ENCODE measurements at regions not wholly inside any gene's neighbourhood (a gene's known extent, or its start where the extent isn't known, plus 50 kb on each side); places are given as distances from the start of the nearest gene placed in this dataset.
"Not testable (repeated sequence)": the region's sequence is repeated elsewhere in the genome, so short reads cannot be mapped to it uniquely, and the experiment has no call there.

GRCh38 chr2:111315188-111315917, 194.6 kb downstream of the BCL2L11 start:
- DNase-seq (ENCODE audit: low read depth in 1 of 2, low spot score in 1 of 2): not testable (repeated sequence)

- DNase-seq (ENCODE audit: low read depth in 1 of 2, low spot score in 1 of 2): not testable (repeated sequence)
Measured at GRCh38 chr2:111316221-111316741, 195.6 kb downstream of the BCL2L11 start.

GRCh38 chr2:111316881-111317549, 196.3 kb downstream of the BCL2L11 start:
- DNase-seq (ENCODE audit: low read depth in 1 of 2, low spot score in 1 of 2): not testable (repeated sequence)

GRCh38 chr2:111319552-111319951, 198.8 kb downstream of the BCL2L11 start:
- not testable (repeated sequence) for DNase-seq (ENCODE audit: low read depth in 1 of 2, low spot score in 1 of 2)

- not testable (repeated sequence) for DNase-seq (ENCODE audit: low read depth in 1 of 2, low spot score in 1 of 2)
Measured at GRCh38 chr2:111320264-111320663, 199.6 kb downstream of the BCL2L11 start.

- DNase-seq (ENCODE audit: low read depth in 1 of 2, low spot score in 1 of 2): not testable (repeated sequence)
Measured at GRCh38 chr2:111320965-111321364, 200.3 kb downstream of the BCL2L11 start.

GRCh38 chr2:111323384-111323783, 202.7 kb downstream of the BCL2L11 start:
- not testable (repeated sequence) for DNase-seq (ENCODE audit: low read depth in 1 of 2, low spot score in 1 of 2)

GRCh38 chr2:111327726-111328125, 207.0 kb downstream of the BCL2L11 start:
- not testable (repeated sequence) for DNase-seq (ENCODE audit: low read depth in 1 of 2, low spot score in 1 of 2)

- DNase-seq (ENCODE audit: low read depth in 1 of 2, low spot score in 1 of 2): not testable (repeated sequence)
Measured at GRCh38 chr2:111329309-111329708, 208.6 kb downstream of the BCL2L11 start.

- DNase-seq (ENCODE audit: low read depth in 1 of 2, low spot score in 1 of 2): not testable (repeated sequence)
Measured at GRCh38 chr2:111331099-111331724, 210.5 kb downstream of the BCL2L11 start.

- not testable (repeated sequence) for DNase-seq (ENCODE audit: low read depth in 1 of 2, low spot score in 1 of 2)
Measured at GRCh38 chr2:111335220-111335907, 214.7 kb downstream of the BCL2L11 start.

GRCh38 chr2:111338474-111338873, 217.8 kb downstream of the BCL2L11 start:
- DNase-seq (ENCODE audit: low read depth in 1 of 2, low spot score in 1 of 2): not testable (repeated sequence)

GRCh38 chr2:111339476-111339875, 218.8 kb downstream of the BCL2L11 start:
- DNase-seq (ENCODE audit: low read depth in 1 of 2, low spot score in 1 of 2): not testable (repeated sequence)

GRCh38 chr2:111344590-111344989, 223.9 kb downstream of the BCL2L11 start:
- DNase-seq (ENCODE audit: low read depth in 1 of 2, low spot score in 1 of 2): not testable (repeated sequence)

- not testable (repeated sequence) for DNase-seq (ENCODE audit: low read depth in 1 of 2, low spot score in 1 of 2)
Measured at GRCh38 chr2:111345439-111345838, 224.7 kb downstream of the BCL2L11 start.

GRCh38 chr2:111346018-111346930, 225.6 kb downstream of the BCL2L11 start:
- not testable (repeated sequence) for DNase-seq (ENCODE audit: low read depth in 1 of 2, low spot score in 1 of 2)

GRCh38 chr2:111347695-111348094, 227.0 kb downstream of the BCL2L11 start:
- DNase-seq (ENCODE audit: low read depth in 1 of 2, low spot score in 1 of 2): not testable (repeated sequence)

GRCh38 chr2:111348316-111348715, 227.6 kb downstream of the BCL2L11 start:
- DNase-seq (ENCODE audit: low read depth in 1 of 2, low spot score in 1 of 2): not testable (repeated sequence)

GRCh38 chr2:111355022-111355817, 234.5 kb downstream of the BCL2L11 start:
- DNase-seq (ENCODE audit: low read depth in 1 of 2, low spot score in 1 of 2): not testable (repeated sequence)

Measured in stimulated activated CD4-positive, alpha-beta T cell treated with anti-CD3 and anti-CD28 coated beads, Interleukin-15, amount 100 ng/mL, for 1 hour (primary cell).